GM08714 (cell line): ENCODE measurements at regions not wholly inside any gene's neighbourhood (a gene's known extent, or its start where the extent isn't known, plus 50 kb on each side); places are given as distances from the start of the nearest gene placed in this dataset.

Experiments
- H3K4me3 ChIP-seq: fragments of 200-500 bp; sonication (Bioruptor generic); 2 replicates; pipeline ENCODE4 v1.5.1; 2014; ENCODE audit warnings: mild to moderate bottlenecking, low read length, inconsistent platforms
- ZNF274 ChIP-seq: IDR thresholded peaks from 2 replicates; pipeline ENCODE4 v1.6.1; 2012; ENCODE audit warnings: mild to moderate bottlenecking, low read depth, low read length

GRCh38 chr12:98370976-98371375 lies 144.4 kb upstream of the TMPO start:
- H3K4me3 ChIP-seq = no peak overlapping the region
- no peak for TF ChIP-seq ZNF274

GRCh38 chr12:98371419-98371818 lies 144.0 kb upstream of the TMPO start:
- H3K4me3 ChIP-seq = no peak overlapping the region
- no peak for TF ChIP-seq ZNF274

GRCh38 chr12:98372340-98373024 lies 142.9 kb upstream of the TMPO start:
- no peak for TF ChIP-seq ZNF274
- H3K4me3 ChIP-seq = no peak overlapping the region

GRCh38 chr12:98373025-98373554 lies 142.3 kb upstream of the TMPO start:
- no peak overlapping the region for H3K4me3 ChIP-seq
- TF ChIP-seq ZNF274 = no peak

GRCh38 chr12:98374007-98374406 lies 141.4 kb upstream of the TMPO start:
- no peak for TF ChIP-seq ZNF274
- no peak overlapping the region for H3K4me3 ChIP-seq

GRCh38 chr12:98379106-98379505 lies 136.3 kb upstream of the TMPO start:
- no peak for TF ChIP-seq ZNF274
- no peak overlapping the region for H3K4me3 ChIP-seq

- no peak overlapping the region for H3K4me3 ChIP-seq
These were observed 129.7 kb upstream of the TMPO start for GRCh38 chr12:98385641-98386040.

GRCh38 chr12:98387444-98387843 lies 127.9 kb upstream of the TMPO start:
- no peak for TF ChIP-seq ZNF274
- H3K4me3 ChIP-seq = no peak overlapping the region

More at GRCh38 chr12:98385641-98386040, 129.7 kb upstream of the TMPO start:
- TF ChIP-seq ZNF274 = no peak

- no peak overlapping the region for H3K4me3 ChIP-seq
- no peak for TF ChIP-seq ZNF274
These were observed 127.3 kb upstream of the TMPO start for GRCh38 chr12:98388126-98388525.

GRCh38 chr12:98389593-98389992 lies 125.8 kb upstream of the TMPO start:
- H3K4me3 ChIP-seq = no peak overlapping the region
- no peak for TF ChIP-seq ZNF274

- H3K4me3 ChIP-seq = no peak overlapping the region; the same call in 1 of the 2 replicates
These were observed 117.9 kb upstream of the TMPO start for GRCh38 chr12:98397323-98398105.

GRCh38 chr12:98399532-98399931 lies 115.9 kb upstream of the TMPO start:
- TF ChIP-seq ZNF274 = no peak
- H3K4me3 ChIP-seq = no peak overlapping the region

More at GRCh38 chr12:98397323-98398105, 117.9 kb upstream of the TMPO start:
- TF ChIP-seq ZNF274 = no peak

- no peak overlapping the region for H3K4me3 ChIP-seq
- TF ChIP-seq ZNF274 = no peak
These were observed 114.0 kb upstream of the TMPO start for GRCh38 chr12:98401427-98401826.

- TF ChIP-seq ZNF274 = no peak
- no peak overlapping the region for H3K4me3 ChIP-seq
These were observed 113.3 kb upstream of the TMPO start for GRCh38 chr12:98402091-98402490.

- H3K4me3 ChIP-seq = no peak overlapping the region
- no peak for TF ChIP-seq ZNF274
These were observed 112.7 kb upstream of the TMPO start for GRCh38 chr12:98402671-98403070.
